Suprapubic skin (tissue), 4 donors: ENCODE measurements at regions not wholly inside any gene's neighbourhood (a gene's known extent, or its start where the extent isn't known, plus 50 kb on each side); places are given as distances from the start of the nearest gene placed in this dataset.

Experiments
- DNase-seq, 2 donors: peaks; one replicate each; pipeline ENCODE4 v3.0.0-alpha.2; 2019; ENCODE audit warnings: low spot score in 2 of 2
- H3K27ac ChIP-seq: fragments of 200-600 bp; sonication (generic); one replicate; pipeline ENCODE4 v1.5.1; 2019
- H3K27me3 ChIP-seq: fragments of 200-600 bp; sonication (generic); one replicate; pipeline ENCODE4 v1.5.1; 2019
- H3K36me3 ChIP-seq: fragments of 200-600 bp; sonication (generic); one replicate; pipeline ENCODE4 v1.5.1; 2019
- H3K4me1 ChIP-seq: fragments of 200-600 bp; sonication (generic); one replicate; pipeline ENCODE4 v1.5.1; 2019
- H3K4me3 ChIP-seq: fragments of 200-600 bp; sonication (generic); one replicate; pipeline ENCODE4 v1.5.1; 2019; ENCODE audit warnings: mild to moderate bottlenecking
- H3K9me3 ChIP-seq: fragments of 200-600 bp; sonication (generic); one replicate; pipeline ENCODE4 v1.5.1; 2019
- CTCF ChIP-seq, 2 donors: fragments of 200-600 bp in 1 of 2; fragments of 450-650 bp in 1 of 2; sonication (generic) in 1 of 2; IDR thresholded peaks; one replicate each; pipeline ENCODE4 v1.5.1; 2016 to 2019; ENCODE audit warnings: antibody characterized with exemption in 2 of 2, mild to moderate bottlenecking in 1 of 2, moderate library complexity in 1 of 2
- EP300 ChIP-seq: sonication (generic); formaldehyde crosslinking; IDR thresholded peaks from one replicate; pipeline ENCODE4 v1.6.1; 2017; ENCODE audit warnings: antibody characterized with exemption
- POLR2A ChIP-seq, 2 donors: fragments of 450-650 bp; IDR thresholded peaks; one replicate each; pipeline ENCODE4 v1.6.1; 2017; ENCODE audit warnings: antibody characterized with exemption in 2 of 2, mild to moderate bottlenecking in 2 of 2, moderate library complexity in 2 of 2
- POLR2AphosphoS5 ChIP-seq, 3 donors: sonication (generic); formaldehyde crosslinking; IDR thresholded peaks; one replicate each; pipeline ENCODE4 v1.6.1; 2017; ENCODE audit warnings: antibody characterized with exemption in 3 of 3
- whole genome bisulfite sequencing: methylation state at CpG from one replicate; pipeline ENCODE4 v1.1.5; 2018; 5-methylcytosine and 5-hydroxymethylcytosine counted together

GRCh38 chr5:93831449-93831848 is 90.0 kb upstream of the POU5F2 start:
- DNase-seq = no peak
- no peak overlapping the region for H3K27ac ChIP-seq

GRCh38 chr5:93830893-93831292 is 89.5 kb upstream of the POU5F2 start:
- Histone ChIP-seq H3K27me3 (no peaks in the 10 kb centered on the region), H3K4me1 (no peaks in the 10 kb centered on the region), H3K27ac (no peak overlapping the region), H3K36me3 (no peaks in the 10 kb centered on the region), H3K4me3 (no peak overlapping the region), H3K9me3 (no peaks in the 10 kb centered on the region)
- WGBS = 98% methylated on average over 5 of the region's 5 CpGs
- TF ChIP-seq POLR2AphosphoS5 (IDR thresholded peaks at IDR 0.05) (no peak), CTCF (IDR thresholded peaks at IDR 0.05) (no peak), EP300 (no peak), POLR2A (IDR thresholded peaks at IDR 0.05) (no peak)
- no peak for DNase-seq

More at GRCh38 chr5:93831449-93831848, 90.0 kb upstream of the POU5F2 start:
- Histone ChIP-seq H3K4me1 (no peaks in the 10 kb centered on the region), H3K9me3 (no peaks in the 10 kb centered on the region), H3K4me3 (no peak overlapping the region), H3K27me3 (no peaks in the 10 kb centered on the region), H3K36me3 (no peaks in the 10 kb centered on the region)
- TF ChIP-seq EP300 (no peak), POLR2A (IDR thresholded peaks at IDR 0.05) (no peak), POLR2AphosphoS5 (IDR thresholded peaks at IDR 0.05) (no peak), CTCF (IDR thresholded peaks at IDR 0.05) (no peak)
- WGBS = 79% methylated on average over 2 of the region's 2 CpGs

- no peak for TF ChIP-seq CTCF (IDR thresholded peaks at IDR 0.05)
- TF ChIP-seq POLR2AphosphoS5 (IDR thresholded peaks at IDR 0.05) = no peak
- TF ChIP-seq EP300 = no peak
- no peak for TF ChIP-seq POLR2A (IDR thresholded peaks at IDR 0.05)
- Histone ChIP-seq H3K36me3 (no peaks in the 10 kb centered on the region), H3K4me3 (no peak overlapping the region), H3K27ac (no peak overlapping the region), H3K27me3 (no peaks in the 10 kb centered on the region), H3K9me3 (no peaks in the 10 kb centered on the region), H3K4me1 (no peaks in the 10 kb centered on the region)
- 89% methylated on average over 1 of the region's 1 CpG for WGBS
- DNase-seq = no peak
Observed at GRCh38 chr5:93829346-93829745, 87.9 kb upstream of the POU5F2 start.

GRCh38 chr5:93821891-93822415 is 80.6 kb upstream of the POU5F2 start:
- Histone ChIP-seq H3K36me3 (peaks cover 3% of the 10 kb centered on the region), H3K27ac (no peak overlapping the region), H3K9me3 (no peaks in the 10 kb centered on the region), H3K4me3 (no peak overlapping the region), H3K27me3 (no peaks in the 10 kb centered on the region), H3K4me1 (no peaks in the 10 kb centered on the region)
- no peak for TF ChIP-seq POLR2A (IDR thresholded peaks at IDR 0.05)
- no peak for TF ChIP-seq EP300
- TF ChIP-seq CTCF (IDR thresholded peaks at IDR 0.05) = no peak
- TF ChIP-seq POLR2AphosphoS5 (IDR thresholded peaks at IDR 0.05) = no peak
- no peak for DNase-seq
- WGBS = 88% methylated on average over 4 of the region's 4 CpGs

GRCh38 chr5:93819668-93820067 is 78.3 kb upstream of the POU5F2 start:
- 91% methylated on average over 1 of the region's 1 CpG for WGBS
- Histone ChIP-seq H3K36me3 (peaks cover 3% of the 10 kb centered on the region), H3K27ac (no peak overlapping the region), H3K4me3 (no peak overlapping the region), H3K4me1 (no peaks in the 10 kb centered on the region), H3K9me3 (no peaks in the 10 kb centered on the region), H3K27me3 (no peaks in the 10 kb centered on the region)
- no peak for DNase-seq
- TF ChIP-seq POLR2A (IDR thresholded peaks at IDR 0.05) (no peak), EP300 (no peak), POLR2AphosphoS5 (IDR thresholded peaks at IDR 0.05) (no peak), CTCF (IDR thresholded peaks at IDR 0.05) (no peak)
